GM12864 (cell line): ENCODE measurements at regions not wholly inside any gene's neighbourhood (a gene's known extent, or its start where the extent isn't known, plus 50 kb on each side); places are given as distances from the start of the nearest gene placed in this dataset.
"Not testable (repeated sequence)": the region's sequence is repeated elsewhere in the genome, so short reads cannot be mapped to it uniquely, and the experiment has no call there.

Experiments
- DNase-seq: peaks from one replicate; pipeline ENCODE4 v3.0.0-alpha.2; 2011; ENCODE audit warnings: low read depth
- H3K4me3 ChIP-seq: 2 replicates; pipeline ENCODE4 v1.5.1; 2011; ENCODE audit warnings: mild to moderate bottlenecking, low read depth, low read length, control low read depth
- CTCF ChIP-seq: IDR thresholded peaks from 2 replicates; pipeline ENCODE4 v1.5.1; 2011; ENCODE audit warnings: low read depth, mild to moderate bottlenecking, moderate library complexity, low read length, control low read depth, inconsistent platforms; ENCODE audit errors: missing control alignments

GRCh38 chr14:53622447-53622846 lies 334.2 kb downstream of the BMP4 start:
- DNase-seq = no peak
- H3K4me3 ChIP-seq = no peak overlapping the region
- TF ChIP-seq CTCF = no peak

GRCh38 chr14:53621921-53622320 lies 334.7 kb downstream of the BMP4 start:
- no peak for TF ChIP-seq CTCF
- DNase-seq = no peak
- H3K4me3 ChIP-seq = no peak overlapping the region

GRCh38 chr14:53621433-53621832 lies 335.2 kb downstream of the BMP4 start:
- no peak overlapping the region for H3K4me3 ChIP-seq
- TF ChIP-seq CTCF = no peak
- DNase-seq = no peak

- H3K4me3 ChIP-seq = no peak overlapping the region
- TF ChIP-seq CTCF = no peak
Measured at GRCh38 chr14:53620890-53621289, 335.7 kb downstream of the BMP4 start.

GRCh38 chr14:53620317-53620716 lies 336.3 kb downstream of the BMP4 start:
- H3K4me3 ChIP-seq = no peak overlapping the region
- DNase-seq = no peak
- TF ChIP-seq CTCF = no peak

More at GRCh38 chr14:53620890-53621289, 335.7 kb downstream of the BMP4 start:
- DNase-seq = no peak

- H3K4me3 ChIP-seq = no peak overlapping the region
- no peak for DNase-seq
- no peak for TF ChIP-seq CTCF
Measured at GRCh38 chr14:53619691-53620231, 336.9 kb downstream of the BMP4 start.

GRCh38 chr14:53616536-53616935 lies 340.1 kb downstream of the BMP4 start:
- H3K4me3 ChIP-seq, DNase-seq: not testable (repeated sequence)
